H1 (cell line): ENCODE measurements at regions not wholly inside any gene's neighbourhood (a gene's known extent, or its start where the extent isn't known, plus 50 kb on each side); places are given as distances from the start of the nearest gene placed in this dataset.

Experiments
- CTCF ChIA-PET: fragments of 300-600 bp; sonication (Branson Sonifier 250); formaldehyde crosslinking; loops from one replicate; lab custom pipeline; 2021; ENCODE audit not compliant: partially characterized antibody; lab: Charles Lee
- POLR2A ChIA-PET: fragments of 300-600 bp; sonication (Branson Sonifier 250); formaldehyde crosslinking; loops from one replicate; lab custom pipeline; 2021; ENCODE audit warnings: inconsistent platforms; ENCODE audit not compliant: partially characterized antibody; lab: Charles Lee
- DNase-seq, 2 experiments: peaks; one replicate each; pipeline versions ENCODE4 v3.0.0 to v3.0.0-alpha.2; 2010 to 2022; ENCODE audit warnings: low spot score in 2 of 2, low read depth in 1 of 2, mixed read lengths in 1 of 2
- FAIRE-seq: peaks from 2 replicates; lab custom pipeline; 2011; peaks lifted over from hg19 to GRCh38; lab: Jason Lieb, UNC
- H2AFZ ChIP-seq: 2 replicates; pipeline ENCODE4 v1.8.1; 2012; ENCODE audit warnings: low read length, inconsistent platforms
- H2AK5ac ChIP-seq: 2 replicates; pipeline ENCODE4 v1.6.1; 2013; ENCODE audit warnings: low read depth, low read length
- H2BK120ac ChIP-seq: replicated peaks from 2 replicates; pipeline ENCODE3; 2013; ENCODE audit warnings: low read depth, low read length, inconsistent platforms
- H2BK12ac ChIP-seq: 2 replicates; pipeline ENCODE4 v1.6.1; 2013; ENCODE audit warnings: low read depth, low read length
- H2BK15ac ChIP-seq: 2 replicates; pipeline ENCODE4 v1.6.1; 2013; ENCODE audit warnings: low read length
- H2BK20ac ChIP-seq: 2 replicates; pipeline ENCODE4 v1.6.1; 2013; ENCODE audit warnings: low read length
- H2BK5ac ChIP-seq: 2 replicates; pipeline ENCODE4 v1.6.1; 2013; ENCODE audit warnings: low read depth, low read length
- H3K14ac ChIP-seq: 2 replicates; pipeline ENCODE4 v1.6.1; 2013; ENCODE audit warnings: inconsistent platforms; ENCODE audit not compliant: insufficient read length
- H3K18ac ChIP-seq: 2 replicates; pipeline ENCODE4 v1.6.1; 2013; ENCODE audit warnings: low read length; ENCODE audit errors: extremely low read depth
- H3K23ac ChIP-seq: 2 replicates; pipeline ENCODE4 v1.6.1; 2013; ENCODE audit warnings: inconsistent platforms; ENCODE audit not compliant: insufficient read length
- H3K23me2 ChIP-seq: 2 replicates; pipeline ENCODE4 v1.6.1; 2013; ENCODE audit warnings: low read depth, low read length
- H3K27ac ChIP-seq: 2 replicates; pipeline ENCODE4 v1.6.1; 2011; ENCODE audit warnings: low read depth, low read length, inconsistent platforms
- H3K27me3 ChIP-seq, 4 experiments: replicated peaks in 1 of 4; 1 replicate in 1 of 4; 2 replicates in 3 of 4; pipeline versions ENCODE4 v1.6.1 to v1.8.1; 2011 to 2013; ENCODE audit warnings: low read length in 3 of 4, mild to moderate bottlenecking in 3 of 4, inconsistent platforms in 2 of 4, mixed read lengths in 2 of 4, moderate library complexity in 1 of 4; ENCODE audit not compliant: control insufficient read depth in 3 of 4, insufficient read depth in 3 of 4; ENCODE audit errors: extremely low read depth in 1 of 4
- H3K36me3 ChIP-seq, 4 experiments: 2 replicates each; pipeline versions ENCODE4 v1.6.1 to v1.8.1; 2011 to 2013; ENCODE audit warnings: mild to moderate bottlenecking in 4 of 4, low read length in 3 of 4, moderate library complexity in 2 of 4, control low read depth in 1 of 4, inconsistent platforms in 1 of 4; ENCODE audit not compliant: insufficient read depth in 4 of 4, control insufficient read depth in 2 of 4
- H3K4ac ChIP-seq: replicated peaks from 2 replicates; pipeline ENCODE3; 2013; ENCODE audit warnings: low read length, low read depth, mixed read lengths, inconsistent platforms; ENCODE audit not compliant: insufficient read length
- H3K4me1 ChIP-seq, 4 experiments: replicated peaks in 1 of 4; 1 replicate in 1 of 4; 2 replicates in 3 of 4; pipeline versions ENCODE4 v1.6.1 to v1.8.1; 2011 to 2013; ENCODE audit warnings: low read length in 3 of 4, inconsistent platforms in 2 of 4, mixed read lengths in 1 of 4; ENCODE audit not compliant: insufficient read depth in 4 of 4, control insufficient read depth in 3 of 4
- H3K4me2 ChIP-seq, 2 experiments: 2 replicates each; pipeline versions ENCODE4 v1.6.1 to v1.8.1; 2011 to 2013; ENCODE audit warnings: low read depth in 2 of 2, low read length in 2 of 2, control low read depth in 1 of 2, inconsistent platforms in 1 of 2, mild to moderate bottlenecking in 1 of 2; ENCODE audit not compliant: insufficient read depth in 1 of 2
- H3K4me3 ChIP-seq, 4 experiments: fragments of 200-600, 300-600 bp in 1 of 4; sonication (generic), shearing (Covaris generic), sonication (Bioruptor Twin) in 1 of 4; 2 replicates each; pipeline versions ENCODE4 v1.5.1 to v1.8.1; 2011 to 2016; ENCODE audit warnings: low read length in 4 of 4, low read depth in 3 of 4, control low read depth in 2 of 4, inconsistent platforms in 2 of 4, mild to moderate bottlenecking in 2 of 4, mixed read lengths in 1 of 4, moderate library complexity in 1 of 4; ENCODE audit not compliant: insufficient read depth in 2 of 4; ENCODE audit errors: extremely low read depth in 1 of 4
- H3K56ac ChIP-seq: replicated peaks from 2 replicates; pipeline ENCODE3; 2013; ENCODE audit warnings: low read depth, mild to moderate bottlenecking, mixed read lengths, low read length, inconsistent platforms; ENCODE audit not compliant: insufficient read length
- H3K79me1 ChIP-seq: 2 replicates; pipeline ENCODE4 v1.6.1; 2013; ENCODE audit warnings: low read depth, low read length, control low read depth
- H3K79me2 ChIP-seq, 2 experiments: 2 replicates each; pipeline versions ENCODE4 v1.6.1 to v1.8.1; 2012 to 2013; ENCODE audit warnings: low read length in 2 of 2, mild to moderate bottlenecking in 2 of 2, inconsistent platforms in 1 of 2; ENCODE audit not compliant: insufficient read depth in 2 of 2, control insufficient read depth in 1 of 2
- H3K9ac ChIP-seq, 4 experiments: replicated peaks in 1 of 4; 1 replicate in 1 of 4; 2 replicates in 3 of 4; pipeline versions ENCODE4 v1.6.1 to v1.8.1; 2011 to 2013; ENCODE audit warnings: low read depth in 3 of 4, low read length in 3 of 4, control low read depth in 2 of 4, mild to moderate bottlenecking in 2 of 4, moderate library complexity in 2 of 4, inconsistent platforms in 1 of 4; ENCODE audit errors: extremely low read depth in 1 of 4
- H3K9me3 ChIP-seq, 2 experiments: 2 replicates each; pipeline versions ENCODE4 v1.6.1 to v1.8.1; 2012 to 2013; ENCODE audit warnings: mild to moderate bottlenecking in 2 of 2, moderate library complexity in 2 of 2, control low read depth in 1 of 2, inconsistent platforms in 1 of 2, low read depth in 1 of 2, low read length in 1 of 2, mixed read lengths in 1 of 2; ENCODE audit not compliant: insufficient read depth in 2 of 2
- H4K20me1 ChIP-seq, 2 experiments: replicated peaks in 1 of 2; 2 replicates each; pipeline versions ENCODE3 to v1.8.1; 2011 to 2013; ENCODE audit warnings: inconsistent platforms in 2 of 2, low read length in 2 of 2, mild to moderate bottlenecking in 1 of 2; ENCODE audit not compliant: insufficient read depth in 2 of 2, control insufficient read depth in 1 of 2
- H4K5ac ChIP-seq: 2 replicates; pipeline ENCODE4 v1.6.1; 2013; ENCODE audit warnings: low read length, low read depth, mixed read lengths, inconsistent platforms; ENCODE audit not compliant: insufficient read length
- H4K8ac ChIP-seq: 2 replicates; pipeline ENCODE4 v1.8.0; 2013; ENCODE audit warnings: mild to moderate bottlenecking, moderate library complexity, low read length, inconsistent platforms; ENCODE audit not compliant: insufficient read depth; ENCODE audit errors: extremely low read depth
- H4K91ac ChIP-seq: replicated peaks from 2 replicates; pipeline ENCODE3; 2013; ENCODE audit warnings: low read length, mixed read lengths, inconsistent platforms; ENCODE audit not compliant: insufficient read length
- BACH1 ChIP-seq: IDR thresholded peaks from 2 replicates; pipeline ENCODE4 v1.6.1; 2012; ENCODE audit warnings: low read length, improper control_type of control experiment
- BRCA1 ChIP-seq: IDR thresholded peaks from 2 replicates; pipeline ENCODE4 v1.6.1; 2012; ENCODE audit warnings: low read depth, low read length, improper control_type of control experiment
- CHD2 ChIP-seq: IDR thresholded peaks from 2 replicates; pipeline ENCODE4 v1.6.1; 2012; ENCODE audit warnings: low read length, improper control_type of control experiment
- CTBP2 ChIP-seq: IDR thresholded peaks from 2 replicates; pipeline ENCODE4 v1.7.0; 2011; ENCODE audit warnings: borderline replicate concordance, mild to moderate bottlenecking, moderate library complexity, mixed read lengths, low read length; ENCODE audit not compliant: insufficient read depth, insufficient read length
- JUND ChIP-seq: IDR thresholded peaks from 2 replicates; pipeline ENCODE4 v1.6.1; 2011; ENCODE audit warnings: mild to moderate bottlenecking, improper control_type of control experiment, low read length
- KDM1A ChIP-seq: fragments of 200-600, 300-600 bp; sonication (generic); IDR thresholded peaks from 2 replicates; pipeline ENCODE4 v1.7.1; 2016; ENCODE audit warnings: mild to moderate bottlenecking, low read length, borderline replicate concordance
- NANOG ChIP-seq: IDR thresholded peaks from 2 replicates; pipeline ENCODE4 v1.6.1; 2011; ENCODE audit warnings: low read length, low read depth, mild to moderate bottlenecking, inconsistent platforms; ENCODE audit not compliant: insufficient read depth, poor library complexity, severe bottlenecking
- RAD21 ChIP-seq, 2 experiments: IDR thresholded peaks in 1 of 2; conservative IDR thresholded peaks in 1 of 2; 2 replicates each; pipeline ENCODE4 v1.6.1; 2011; ENCODE audit warnings: low read depth in 2 of 2, low read length in 2 of 2, improper control_type of control experiment in 1 of 2, inconsistent platforms in 1 of 2, mild to moderate bottlenecking in 1 of 2, moderate library complexity in 1 of 2
- RNF2 ChIP-seq: fragments of 200-900, 300-1000 bp; sonication (generic); IDR thresholded peaks from 2 replicates; pipeline ENCODE4 v1.7.1; 2016; ENCODE audit warnings: borderline replicate concordance, low read depth, mild to moderate bottlenecking, antibody characterized with exemption, low read length; ENCODE audit not compliant: poor library complexity, severe bottlenecking; ENCODE audit errors: missing control alignments
- SP2 ChIP-seq: IDR thresholded peaks from 2 replicates; pipeline ENCODE4 v1.6.1; 2012; ENCODE audit warnings: mild to moderate bottlenecking, low read length, inconsistent platforms
- TCF12 ChIP-seq: IDR thresholded peaks from 2 replicates; pipeline ENCODE4 v1.6.1; 2011; ENCODE audit warnings: low read depth, mild to moderate bottlenecking, low read length
- WGBS, 2 experiments: shearing (Covaris generic) in 1 of 2; methylation state at CpG; one replicate each; pipeline versions ENCODE4 v1.1.6 to v1.1.7; 2013 to 2015; ENCODE audit warnings: low lambda C conversion rate in 2 of 2, mixed read lengths in 2 of 2, inconsistent platforms in 1 of 2, low coverage in 1 of 2, missing lambda C conversion rate in 1 of 2; ENCODE audit not compliant: insufficient replicate concordance in 2 of 2, insufficient coverage in 1 of 2, insufficient read length in 1 of 2; ENCODE audit errors: extremely low coverage in 1 of 2, missing lambda C conversion rate in 1 of 2; 5-methylcytosine and 5-hydroxymethylcytosine counted together
- TF ChIP-seq, protein P1 (sequence below): IDR thresholded peaks from 2 replicates; pipeline ENCODE4 v1.6.1; 2012; ENCODE audit warnings: inconsistent platforms

DNA sequence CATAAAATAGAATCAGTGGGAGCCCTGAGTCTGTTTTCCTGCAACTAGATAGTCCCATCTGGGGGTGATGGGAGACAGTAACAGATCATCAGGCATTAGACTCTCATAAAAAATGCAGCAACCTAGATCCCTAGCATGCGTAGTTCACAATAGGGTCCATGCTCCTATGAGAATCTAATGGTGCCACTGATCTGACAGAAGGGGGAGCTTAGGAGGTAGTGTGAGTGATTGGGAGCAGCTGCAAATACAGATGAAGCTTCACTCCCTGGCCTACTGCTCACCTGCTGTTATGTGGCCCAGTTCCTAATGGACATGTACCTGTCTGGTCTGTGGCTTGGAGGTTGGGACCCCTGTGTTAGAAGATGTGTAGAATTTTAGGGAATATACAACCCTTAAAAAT lies 904.5 kb upstream of the EPHA7 start:
- Histone ChIP-seq H2BK20ac (no peak overlapping the region), H3K9ac (no peak overlapping the region), H3K4me1 (no peaks in the 10 kb centered on the region), H4K20me1 (no peaks in the 10 kb centered on the region), H4K5ac (no peak overlapping the region), H2BK15ac (no peak overlapping the region), H2BK12ac (no peak overlapping the region), H3K36me3 (no peaks in the 10 kb centered on the region), H3K79me2 (no peaks in the 10 kb centered on the region), H3K56ac (no peak overlapping the region), H3K23ac (no peak overlapping the region), H3K14ac (no peak overlapping the region), H2BK120ac (no peak overlapping the region), H4K8ac (no peak overlapping the region), H3K9me3 (peaks cover 2% of the 10 kb centered on the region in 2 experiments; a peak in 2 of 4 replicates), H3K23me2 (no peaks in the 10 kb centered on the region), H3K18ac (no peak overlapping the region), H2AFZ (no peak overlapping the region), H2AK5ac (no peak overlapping the region), H2BK5ac (no peak overlapping the region), H3K79me1 (no peaks in the 10 kb centered on the region), H4K91ac (no peak overlapping the region), H3K27ac (no peak overlapping the region), H3K4ac (no peak overlapping the region), H3K4me2 (no peak overlapping the region), H3K4me3 (no peak overlapping the region), H3K27me3 (no peaks in the 10 kb centered on the region)
- POLR2A ChIA-PET: no interaction called here
- DNase-seq (no peak), FAIRE-seq (peak; percentile 81)
- WGBS, 2 experiments: 100% methylated on average over 1 of the region's 1 CpG; no CpG with 5 or more reads in 1 of the 2 experiments
- CTCF ChIA-PET: interaction anchor here (0.6 to 0.9 kb wide), 2 partner anchors 9 to 37 kb away, joined by 3 read pairs; no protein-coding TSS in a partner anchor
- TF ChIP-seq NANOG (no peak), CTBP2 (no peak), BACH1 (no peak), CHD2 (no peak), RAD21 (IDR thresholded peaks at IDR 0.05 in 1 of 2, conservative IDR thresholded peaks at IDR 0.05 in 1 of 2; ENCODE audit: low read depth in 2 of 2, low read length in 2 of 2) (peak; percentile 63 to 74), JUND (no peak), TCF12 (no peak), RNF2 (no peak), SP2 (no peak), KDM1A (no peak), BRCA1 (no peak)
- TF ChIP-seq, protein P1, sequence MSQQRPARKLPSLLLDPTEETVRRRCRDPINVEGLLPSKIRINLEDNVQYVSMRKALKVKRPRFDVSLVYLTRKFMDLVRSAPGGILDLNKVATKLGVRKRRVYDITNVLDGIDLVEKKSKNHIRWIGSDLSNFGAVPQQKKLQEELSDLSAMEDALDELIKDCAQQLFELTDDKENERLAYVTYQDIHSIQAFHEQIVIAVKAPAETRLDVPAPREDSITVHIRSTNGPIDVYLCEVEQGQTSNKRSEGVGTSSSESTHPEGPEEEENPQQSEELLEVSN: no peak
